Neural crest cell (in vitro differentiated cells): ENCODE measurements at regions not wholly inside any gene's neighbourhood (a gene's known extent, or its start where the extent isn't known, plus 50 kb on each side); places are given as distances from the start of the nearest gene placed in this dataset.

ENCODE experiments used
- DNase-seq: peaks from one replicate; pipeline ENCODE4 v3.0.0; 2021; ENCODE audit warnings: low read depth, mixed read lengths, low spot score
- H3K27ac Mint-ChIP-seq: one replicate; pipeline ENCODE4 v1.8.0; 2021; ENCODE audit warnings: mild to moderate bottlenecking, mixed read lengths; ENCODE audit not compliant: unreplicated experiment
- H3K27me3 Mint-ChIP-seq: 2 replicates; pipeline ENCODE4 v1.8.0; 2021; ENCODE audit warnings: low read depth, mild to moderate bottlenecking, mixed read lengths
- H3K36me3 Mint-ChIP-seq: 2 replicates; pipeline ENCODE4 v1.8.0; 2021; ENCODE audit warnings: low read depth, mild to moderate bottlenecking, mixed read lengths
- H3K4me1 Mint-ChIP-seq: 2 replicates; pipeline ENCODE4 v1.8.0; 2021; ENCODE audit warnings: mixed read lengths
- H3K4me3 Mint-ChIP-seq: one replicate; pipeline ENCODE4 v1.8.0; 2021; ENCODE audit warnings: mild to moderate bottlenecking, mixed read lengths
- H3K9me3 Mint-ChIP-seq: 2 replicates; pipeline ENCODE4 v1.8.0; 2021; ENCODE audit warnings: mixed read lengths
- TF ChIP-seq, protein P1 (sequence below): fragments of 200-600 bp; sonication (generic); conservative IDR thresholded peaks from 2 replicates; pipeline ENCODE4 v1.5.0; 2021; ENCODE audit warnings: antibody characterized with exemption, mild to moderate bottlenecking

DNA sequence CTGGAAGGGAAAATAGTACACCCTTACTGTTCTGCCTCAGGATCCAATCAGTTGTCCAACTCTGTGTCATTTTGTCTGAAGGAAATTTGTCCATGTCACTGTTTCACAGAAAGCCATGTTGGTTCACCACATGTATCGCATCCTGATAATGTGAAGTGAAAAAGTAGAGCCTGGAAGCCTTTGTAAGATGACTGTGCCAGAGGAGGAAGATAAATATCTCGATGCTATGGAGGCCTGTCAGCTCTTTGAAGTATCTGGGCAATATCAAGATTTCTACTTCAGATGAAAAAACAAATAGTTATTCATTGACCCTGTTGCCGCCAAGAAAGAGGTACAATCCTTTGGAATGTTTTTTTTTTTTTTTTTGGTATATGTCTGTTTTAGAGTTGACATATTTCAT is 270.5 kb downstream of the PHF14 start:
- H3K27ac Mint-ChIP-seq = no peak overlapping the region

DNA sequence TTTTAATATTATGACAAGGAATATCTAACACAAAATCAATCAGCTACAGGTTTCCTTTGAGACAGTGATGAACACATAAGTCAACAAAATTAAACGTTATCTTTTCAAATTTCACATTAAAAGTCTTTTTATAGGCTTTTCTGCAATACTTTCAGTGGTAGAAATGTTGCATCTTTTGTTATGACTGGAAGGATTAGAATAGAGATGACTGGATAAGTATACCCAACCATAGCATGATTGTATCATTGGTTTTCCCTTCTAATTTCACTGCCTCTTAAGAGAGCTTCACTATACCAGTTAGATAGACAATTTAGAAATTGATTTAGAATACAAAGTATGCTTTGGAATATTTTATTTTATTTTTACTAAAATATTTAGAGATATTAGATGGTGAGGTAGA is 273.9 kb downstream of the PHF14 start:
- H3K27me3 Mint-ChIP-seq = no peaks in the 10 kb centered on the region
- no peak overlapping the region for H3K4me3 Mint-ChIP-seq
- no peak for DNase-seq
- TF ChIP-seq, protein P1, sequence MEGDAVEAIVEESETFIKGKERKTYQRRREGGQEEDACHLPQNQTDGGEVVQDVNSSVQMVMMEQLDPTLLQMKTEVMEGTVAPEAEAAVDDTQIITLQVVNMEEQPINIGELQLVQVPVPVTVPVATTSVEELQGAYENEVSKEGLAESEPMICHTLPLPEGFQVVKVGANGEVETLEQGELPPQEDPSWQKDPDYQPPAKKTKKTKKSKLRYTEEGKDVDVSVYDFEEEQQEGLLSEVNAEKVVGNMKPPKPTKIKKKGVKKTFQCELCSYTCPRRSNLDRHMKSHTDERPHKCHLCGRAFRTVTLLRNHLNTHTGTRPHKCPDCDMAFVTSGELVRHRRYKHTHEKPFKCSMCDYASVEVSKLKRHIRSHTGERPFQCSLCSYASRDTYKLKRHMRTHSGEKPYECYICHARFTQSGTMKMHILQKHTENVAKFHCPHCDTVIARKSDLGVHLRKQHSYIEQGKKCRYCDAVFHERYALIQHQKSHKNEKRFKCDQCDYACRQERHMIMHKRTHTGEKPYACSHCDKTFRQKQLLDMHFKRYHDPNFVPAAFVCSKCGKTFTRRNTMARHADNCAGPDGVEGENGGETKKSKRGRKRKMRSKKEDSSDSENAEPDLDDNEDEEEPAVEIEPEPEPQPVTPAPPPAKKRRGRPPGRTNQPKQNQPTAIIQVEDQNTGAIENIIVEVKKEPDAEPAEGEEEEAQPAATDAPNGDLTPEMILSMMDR = no peak
- no peaks in the 10 kb centered on the region for H3K36me3 Mint-ChIP-seq
- H3K27ac Mint-ChIP-seq = no peak overlapping the region
- H3K9me3 Mint-ChIP-seq = no peaks in the 10 kb centered on the region
- peaks cover 4% of the 10 kb centered on the region for H3K4me1 Mint-ChIP-seq

More for the DNA sequence above, 270.5 kb downstream of the PHF14 start:
- Mint-ChIP-seq H3K36me3 (no peaks in the 10 kb centered on the region), H3K27me3 (no peaks in the 10 kb centered on the region), H3K9me3 (no peaks in the 10 kb centered on the region), H3K4me3 (no peak overlapping the region), H3K4me1 (peaks cover 4% of the 10 kb centered on the region)
- no peak for DNase-seq
- TF ChIP-seq, protein P1 = no peak

DNA sequence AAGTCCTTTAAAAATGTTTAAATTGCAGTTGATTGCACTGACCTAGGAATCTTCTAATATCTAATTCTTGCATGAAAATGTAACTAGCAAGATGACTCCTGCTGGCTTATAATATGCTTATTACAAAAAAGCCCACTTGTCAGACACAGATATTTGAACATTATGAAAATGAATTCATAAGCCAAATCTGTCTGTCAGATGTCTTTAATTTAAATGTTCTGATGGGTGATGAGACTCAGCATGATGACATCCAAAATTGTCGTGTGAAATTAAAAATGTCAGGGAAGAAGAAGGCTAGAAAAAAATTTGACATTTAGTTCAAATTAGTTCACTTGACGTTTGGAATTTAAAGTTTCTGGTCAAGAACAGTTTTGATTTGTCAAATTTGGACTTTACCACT is 277.8 kb downstream of the PHF14 start:
- no peaks in the 10 kb centered on the region for H3K9me3 Mint-ChIP-seq
- no peak overlapping the region for H3K27ac Mint-ChIP-seq
- TF ChIP-seq, protein P1 = no peak
- no peak for DNase-seq
- H3K27me3 Mint-ChIP-seq = peaks cover 1% of the 10 kb centered on the region
- H3K4me3 Mint-ChIP-seq = no peak overlapping the region
- H3K36me3 Mint-ChIP-seq = no peaks in the 10 kb centered on the region
- peaks cover 4% of the 10 kb centered on the region for H3K4me1 Mint-ChIP-seq

DNA sequence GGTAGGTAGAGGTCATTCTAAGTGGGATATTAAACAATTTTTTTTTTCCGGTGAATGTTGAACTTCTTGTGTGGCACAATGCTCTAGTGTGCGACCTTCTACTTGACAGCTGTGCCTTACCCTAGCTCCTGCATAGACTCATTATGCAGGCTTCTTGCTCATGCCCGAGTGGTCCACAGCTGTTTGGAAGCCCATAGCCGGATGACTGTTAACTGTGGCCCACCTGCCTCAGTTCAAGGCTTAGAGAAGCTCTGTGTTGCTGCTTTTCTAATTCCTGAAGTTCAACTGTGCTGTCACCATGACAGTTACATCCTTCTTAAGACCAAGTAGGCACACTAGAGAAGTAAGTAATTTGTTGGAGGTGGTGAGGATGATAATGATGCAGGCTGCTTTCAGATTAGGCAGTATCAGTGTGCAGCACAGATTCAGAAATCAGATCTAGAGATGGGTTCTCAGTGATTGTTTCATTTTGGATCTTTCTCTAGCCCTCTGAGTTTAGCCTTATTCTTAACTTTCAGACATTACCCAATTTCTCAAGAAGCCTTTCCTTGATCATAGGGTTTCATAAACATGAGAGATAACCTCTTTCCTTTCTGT is 278.4 kb downstream of the PHF14 start:
- H3K4me1 Mint-ChIP-seq = peaks cover 4% of the 10 kb centered on the region
- H3K4me3 Mint-ChIP-seq = no peak overlapping the region
- H3K36me3 Mint-ChIP-seq = no peaks in the 10 kb centered on the region
- no peak overlapping the region for H3K27ac Mint-ChIP-seq
- TF ChIP-seq, protein P1 = no peak
- H3K27me3 Mint-ChIP-seq = peaks cover 2% of the 10 kb centered on the region
- no peaks in the 10 kb centered on the region for H3K9me3 Mint-ChIP-seq
- no peak for DNase-seq

DNA sequence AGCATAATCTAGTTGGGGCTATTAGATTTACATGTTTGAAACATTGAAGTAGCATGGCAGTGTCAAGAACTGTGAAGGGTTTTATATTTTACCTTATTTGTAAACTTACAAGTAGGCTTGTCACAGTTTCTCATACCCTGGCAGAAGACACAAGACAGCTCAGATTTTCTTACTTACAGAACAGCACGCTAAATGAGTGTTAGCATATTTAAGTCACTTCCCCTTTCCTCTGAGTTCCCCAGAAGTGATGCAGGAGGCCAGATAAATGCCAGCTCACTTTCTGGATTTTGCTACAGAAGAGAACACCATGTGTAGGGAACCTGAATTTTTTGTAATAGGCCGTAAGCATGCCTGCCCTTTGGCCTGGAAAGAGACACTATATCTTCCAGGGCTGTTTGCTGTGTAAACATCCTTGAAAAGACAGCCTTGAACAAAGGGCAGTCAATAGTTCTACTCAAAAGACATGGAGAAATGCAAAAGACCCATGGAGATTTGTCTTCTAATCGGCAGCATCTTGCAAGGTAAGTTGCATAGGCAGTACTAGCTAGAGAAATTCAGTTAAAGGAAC is 279.1 kb downstream of the PHF14 start:
- no peak overlapping the region for H3K27ac Mint-ChIP-seq
- no peak overlapping the region for H3K4me3 Mint-ChIP-seq
- no peaks in the 10 kb centered on the region for H3K36me3 Mint-ChIP-seq
- peaks cover 2% of the 10 kb centered on the region for H3K27me3 Mint-ChIP-seq
- no peak for DNase-seq
- TF ChIP-seq, protein P1 = no peak
- peaks cover 4% of the 10 kb centered on the region for H3K4me1 Mint-ChIP-seq
- no peaks in the 10 kb centered on the region for H3K9me3 Mint-ChIP-seq
